Trophoblast cell (in vitro differentiated cells and primary cell): ENCODE measurements at regions not wholly inside any gene's neighbourhood (a gene's known extent, or its start where the extent isn't known, plus 50 kb on each side); places are given as distances from the start of the nearest gene placed in this dataset.

Experiments used
- DNase-seq, 2 donors: peaks; one replicate each; pipeline ENCODE4 v3.0.0-alpha.2; 2016
- H2AFZ ChIP-seq: 2 replicates; pipeline ENCODE4 v1.6.1; 2013; ENCODE audit warnings: low read length, moderate library complexity, mild to moderate bottlenecking; ENCODE audit not compliant: insufficient read depth, poor library complexity
- H2AK5ac ChIP-seq: 2 replicates; pipeline ENCODE4 v1.6.1; 2013; ENCODE audit warnings: mild to moderate bottlenecking, low read length
- H2BK120ac ChIP-seq: 2 replicates; pipeline ENCODE4 v1.6.1; 2013; ENCODE audit warnings: low read length, mild to moderate bottlenecking, moderate library complexity; ENCODE audit not compliant: insufficient read depth, poor library complexity
- H2BK12ac ChIP-seq: 2 replicates; pipeline ENCODE4 v1.6.1; 2013; ENCODE audit warnings: mild to moderate bottlenecking, low read length, moderate library complexity
- H2BK5ac ChIP-seq: 2 replicates; pipeline ENCODE4 v1.6.1; 2013; ENCODE audit warnings: low read length, low read depth, moderate library complexity, mild to moderate bottlenecking; ENCODE audit not compliant: poor library complexity
- H3K14ac ChIP-seq: 2 replicates; pipeline ENCODE4 v1.6.1; 2013; ENCODE audit warnings: mild to moderate bottlenecking, low read length
- H3K18ac ChIP-seq: 2 replicates; pipeline ENCODE4 v1.6.1; 2013; ENCODE audit warnings: mild to moderate bottlenecking, low read length
- H3K23ac ChIP-seq: 2 replicates; pipeline ENCODE4 v1.6.1; 2013; ENCODE audit warnings: low read length
- H3K27ac ChIP-seq: 2 replicates; pipeline ENCODE4 v1.5.1; 2013; ENCODE audit warnings: low read depth, mild to moderate bottlenecking, inconsistent platforms, low read length, moderate library complexity
- H3K27me3 ChIP-seq: 2 replicates; pipeline ENCODE4 v1.6.1; 2013; ENCODE audit warnings: inconsistent platforms, mild to moderate bottlenecking, low read length, moderate library complexity; ENCODE audit not compliant: insufficient read depth
- H3K36me3 ChIP-seq, 2 experiments: 1 replicate in 1 of 2; 2 replicates in 1 of 2; pipeline ENCODE4 v1.6.1; 2013; ENCODE audit warnings: low read length in 2 of 2, mild to moderate bottlenecking in 2 of 2, moderate library complexity in 1 of 2; ENCODE audit not compliant: insufficient read depth in 2 of 2, control insufficient read depth in 1 of 2
- H3K4ac ChIP-seq: 2 replicates; pipeline ENCODE4 v1.6.1; 2013; ENCODE audit warnings: low read depth, mild to moderate bottlenecking, low read length, moderate library complexity
- H3K4me1 ChIP-seq, 2 experiments: 1 replicate in 1 of 2; 2 replicates in 1 of 2; pipeline ENCODE4 v1.6.1; 2013; ENCODE audit warnings: low read length in 2 of 2, mild to moderate bottlenecking in 2 of 2, moderate library complexity in 1 of 2; ENCODE audit not compliant: insufficient read depth in 2 of 2, control insufficient read depth in 1 of 2
- H3K4me2 ChIP-seq: 2 replicates; pipeline ENCODE4 v1.6.1; 2013; ENCODE audit warnings: inconsistent platforms, mild to moderate bottlenecking, low read length, moderate library complexity
- H3K4me3 ChIP-seq: 2 replicates; pipeline ENCODE4 v1.5.1; 2013; ENCODE audit warnings: mild to moderate bottlenecking, low read depth, low read length, inconsistent platforms
- H3K79me1 ChIP-seq: one replicate; pipeline ENCODE4 v1.6.1; 2013; ENCODE audit warnings: low read length
- H3K79me2 ChIP-seq: 2 replicates; pipeline ENCODE4 v1.6.1; 2013; ENCODE audit warnings: low read length, mild to moderate bottlenecking; ENCODE audit not compliant: control insufficient read depth, insufficient read depth, poor library complexity
- H3K9ac ChIP-seq: 2 replicates; pipeline ENCODE4 v1.6.1; 2013; ENCODE audit warnings: mild to moderate bottlenecking, low read length
- H3K9me3 ChIP-seq: 2 replicates; pipeline ENCODE4 v1.6.1; 2013; ENCODE audit warnings: low read depth, mild to moderate bottlenecking, control low read depth, inconsistent platforms, low read length; ENCODE audit not compliant: insufficient read depth
- H4K12ac ChIP-seq: 2 replicates; pipeline ENCODE4 v1.6.1; 2013; ENCODE audit warnings: low read depth, mild to moderate bottlenecking, low read length, moderate library complexity
- H4K8ac ChIP-seq: 2 replicates; pipeline ENCODE4 v1.6.1; 2013; ENCODE audit warnings: low read depth, mild to moderate bottlenecking, low read length, moderate library complexity
- H4K91ac ChIP-seq: one replicate; pipeline ENCODE4 v1.6.1; 2013; ENCODE audit warnings: low read depth, mild to moderate bottlenecking, low read length, moderate library complexity
- WGBS: extraction: QIAGEN DNeasy Blood & Tissue Kit; methylation state at CpG from one replicate; pipeline ENCODE4 v1.1.7; 2013; ENCODE audit warnings: missing lambda C conversion rate; ENCODE audit not compliant: insufficient read length, insufficient coverage; ENCODE audit errors: extremely low coverage; 5-methylcytosine and 5-hydroxymethylcytosine counted together

GRCh38 chr2:167869200-167869599 is 378.2 kb downstream of the STK39 start:
- H4K8ac ChIP-seq, result no peak overlapping the region
- no peak overlapping the region for H3K9ac ChIP-seq
- H2AFZ ChIP-seq, result no peak overlapping the region
- no peak overlapping the region for H3K14ac ChIP-seq
- H3K9me3 ChIP-seq, result no peaks in the 10 kb centered on the region
- no peak overlapping the region for H3K4ac ChIP-seq
- peak in 1 of 2 donors; percentile 8 for DNase-seq
- H3K18ac ChIP-seq, result no peak overlapping the region
- no peaks in the 10 kb centered on the region for H3K36me3 ChIP-seq
- H3K4me2 ChIP-seq, result no peak overlapping the region
- no peak overlapping the region for H3K23ac ChIP-seq
- no peaks in the 10 kb centered on the region for H3K79me1 ChIP-seq
- no peaks in the 10 kb centered on the region for H3K27me3 ChIP-seq
- no peaks in the 10 kb centered on the region for H3K79me2 ChIP-seq
- H2BK5ac ChIP-seq, result no peak overlapping the region
- no peak overlapping the region for H2BK12ac ChIP-seq
- no CpG with 5 or more reads among the region's 6 CpGs for WGBS
- no peak overlapping the region for H4K91ac ChIP-seq
- H3K4me3 ChIP-seq, result no peak overlapping the region
- no peak overlapping the region for H2BK120ac ChIP-seq
- no peak overlapping the region for H3K27ac ChIP-seq
- no peak overlapping the region for H4K12ac ChIP-seq
- no peaks in the 10 kb centered on the region for H3K4me1 ChIP-seq
- H2AK5ac ChIP-seq, result no peak overlapping the region

GRCh38 chr2:167863377-167863776 is 384.0 kb downstream of the STK39 start:
- H4K91ac ChIP-seq, result no peak overlapping the region
- H3K4ac ChIP-seq, result no peak overlapping the region
- no peak overlapping the region for H3K14ac ChIP-seq
- H4K8ac ChIP-seq, result no peak overlapping the region
- H3K4me2 ChIP-seq, result no peak overlapping the region
- no peak overlapping the region for H3K23ac ChIP-seq
- no peaks in the 10 kb centered on the region for H3K27me3 ChIP-seq
- H3K79me1 ChIP-seq, result no peaks in the 10 kb centered on the region
- no peak for DNase-seq
- no peaks in the 10 kb centered on the region for H3K9me3 ChIP-seq
- WGBS, result no CpG with 5 or more reads among the region's 2 CpGs
- H3K18ac ChIP-seq, result no peak overlapping the region
- H3K36me3 ChIP-seq, result no peaks in the 10 kb centered on the region
- H2BK5ac ChIP-seq, result no peak overlapping the region
- no peaks in the 10 kb centered on the region for H3K4me1 ChIP-seq
- no peak overlapping the region for H3K27ac ChIP-seq
- H2AK5ac ChIP-seq, result no peak overlapping the region
- H2BK12ac ChIP-seq, result no peak overlapping the region
- H2AFZ ChIP-seq, result no peak overlapping the region
- no peaks in the 10 kb centered on the region for H3K79me2 ChIP-seq
- no peak overlapping the region for H3K9ac ChIP-seq
- no peak overlapping the region for H4K12ac ChIP-seq
- no peak overlapping the region for H2BK120ac ChIP-seq
- no peak overlapping the region for H3K4me3 ChIP-seq

DNA sequence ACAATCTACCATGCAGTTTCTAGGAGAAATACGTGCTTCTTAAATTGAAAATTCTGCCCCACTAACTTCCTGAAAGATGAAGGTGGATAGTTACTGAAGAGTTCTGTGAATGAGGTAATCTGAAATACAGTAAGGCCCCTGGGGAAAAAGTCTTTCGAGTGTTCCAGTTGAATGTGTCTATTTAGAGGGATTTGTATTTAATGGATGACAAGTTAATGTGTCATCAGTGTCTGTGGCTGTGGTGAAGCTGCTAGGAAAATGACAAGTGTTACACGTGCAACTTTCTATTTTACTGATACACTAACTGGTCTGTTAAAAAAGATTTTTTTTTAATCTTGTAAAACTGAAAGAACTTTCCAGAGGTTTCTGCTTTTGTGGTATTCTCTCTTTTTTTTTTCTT is 384.6 kb downstream of the STK39 start:
- no peak overlapping the region for H4K12ac ChIP-seq
- no peak overlapping the region for H4K8ac ChIP-seq
- H3K4me2 ChIP-seq, result no peak overlapping the region
- H3K36me3 ChIP-seq, result no peaks in the 10 kb centered on the region
- DNase-seq, result no peak
- H3K4ac ChIP-seq, result no peak overlapping the region
- no peak overlapping the region for H2BK5ac ChIP-seq
- no peak overlapping the region for H3K27ac ChIP-seq
- H2BK12ac ChIP-seq, result no peak overlapping the region
- no peak overlapping the region for H3K18ac ChIP-seq
- WGBS, result no CpG with 5 or more reads among the region's 3 CpGs
- H3K14ac ChIP-seq, result no peak overlapping the region
- no peak overlapping the region for H2BK120ac ChIP-seq
- H3K4me1 ChIP-seq, result no peaks in the 10 kb centered on the region
- no peak overlapping the region for H2AK5ac ChIP-seq
- H3K79me2 ChIP-seq, result no peaks in the 10 kb centered on the region
- H3K9ac ChIP-seq, result no peak overlapping the region
- H4K91ac ChIP-seq, result no peak overlapping the region
- H3K4me3 ChIP-seq, result no peak overlapping the region
- H3K79me1 ChIP-seq, result no peaks in the 10 kb centered on the region
- no peak overlapping the region for H3K23ac ChIP-seq
- H3K27me3 ChIP-seq, result no peaks in the 10 kb centered on the region
- H2AFZ ChIP-seq, result no peak overlapping the region
- H3K9me3 ChIP-seq, result no peaks in the 10 kb centered on the region

- H3K4ac ChIP-seq, result no peak overlapping the region
- H3K18ac ChIP-seq, result no peak overlapping the region
- no CpG with 5 or more reads among the region's 4 CpGs for WGBS
- no peaks in the 10 kb centered on the region for H3K79me1 ChIP-seq
- no peak overlapping the region for H2BK120ac ChIP-seq
- H3K36me3 ChIP-seq, result no peaks in the 10 kb centered on the region
- H3K27me3 ChIP-seq, result no peaks in the 10 kb centered on the region
- H2BK5ac ChIP-seq, result no peak overlapping the region
- DNase-seq, result no peak
- H4K12ac ChIP-seq, result no peak overlapping the region
- no peak overlapping the region for H2AFZ ChIP-seq
- no peak overlapping the region for H3K23ac ChIP-seq
- no peak overlapping the region for H4K91ac ChIP-seq
- H3K9me3 ChIP-seq, result no peaks in the 10 kb centered on the region
- H3K4me2 ChIP-seq, result no peak overlapping the region
- no peak overlapping the region for H4K8ac ChIP-seq
- no peak overlapping the region for H3K27ac ChIP-seq
- no peak overlapping the region for H3K4me3 ChIP-seq
- H2AK5ac ChIP-seq, result no peak overlapping the region
- H3K79me2 ChIP-seq, result no peaks in the 10 kb centered on the region
- H3K4me1 ChIP-seq, result no peaks in the 10 kb centered on the region
- H3K14ac ChIP-seq, result no peak overlapping the region
- no peak overlapping the region for H2BK12ac ChIP-seq
- H3K9ac ChIP-seq, result no peak overlapping the region
Measured at GRCh38 chr2:167862296-167862695, 385.1 kb downstream of the STK39 start.
